Coronary artery (tissue), 2 donors: ENCODE measurements at regions not wholly inside any gene's neighbourhood (a gene's known extent, or its start where the extent isn't known, plus 50 kb on each side); places are given as distances from the start of the nearest gene placed in this dataset.

Experiments used
- DNase-seq: peaks from one replicate; pipeline ENCODE4 v3.0.0-alpha.2; 2017; ENCODE audit warnings: low spot score
- H3K27ac ChIP-seq, 2 donors: fragments of 200-600 bp; sonication (generic); one replicate each; pipeline ENCODE4 v1.5.1; 2016 to 2019
- H3K4me3 ChIP-seq: fragments of 200-600 bp; sonication (generic); 2 replicates; pipeline ENCODE4 v1.5.1; 2016; ENCODE audit warnings: mild to moderate bottlenecking, moderate library complexity
- CTCF ChIP-seq: fragments of 200-600 bp; sonication (generic); IDR thresholded peaks from one replicate; pipeline ENCODE4 v1.5.1; 2019; ENCODE audit warnings: antibody characterized with exemption

GRCh38 chr15:77855871-77856270 lies 221.6 kb downstream of the TBC1D2B start:
- no peak for TF ChIP-seq CTCF
- H3K4me3 ChIP-seq, result no peak overlapping the region
- no peak for DNase-seq
- H3K27ac ChIP-seq, result no peak overlapping the region

GRCh38 chr15:77854980-77855379 lies 222.3 kb upstream of the LINGO1 start:
- DNase-seq, result no peak
- no peak overlapping the region for H3K27ac ChIP-seq

GRCh38 chr15:77853910-77854309 lies 221.2 kb upstream of the LINGO1 start:
- Histone ChIP-seq H3K4me3 (no peak overlapping the region), H3K27ac (no peak overlapping the region)
- DNase-seq, result no peak
- no peak for TF ChIP-seq CTCF

More at GRCh38 chr15:77854980-77855379, 222.3 kb upstream of the LINGO1 start:
- H3K4me3 ChIP-seq, result no peak overlapping the region
- no peak for TF ChIP-seq CTCF

GRCh38 chr15:77853008-77853328 lies 220.3 kb upstream of the LINGO1 start:
- DNase-seq, result no peak
- no peak for TF ChIP-seq CTCF
- no peak overlapping the region for H3K4me3 ChIP-seq
- H3K27ac ChIP-seq, result no peak overlapping the region

GRCh38 chr15:77852241-77853007 lies 219.7 kb upstream of the LINGO1 start:
- Histone ChIP-seq H3K4me3 (no peak overlapping the region), H3K27ac (no peak overlapping the region)
- DNase-seq, result no peak
- TF ChIP-seq CTCF, result no peak

- DNase-seq, result no peak
- no peak overlapping the region for H3K4me3 ChIP-seq
- no peak for TF ChIP-seq CTCF
- H3K27ac ChIP-seq, result no peak overlapping the region
These were observed 219.0 kb upstream of the LINGO1 start for GRCh38 chr15:77851691-77852090.

- H3K27ac ChIP-seq, result no peak overlapping the region
- no peak for TF ChIP-seq CTCF
- no peak for DNase-seq
- no peak overlapping the region for H3K4me3 ChIP-seq
These were observed 218.4 kb upstream of the LINGO1 start for GRCh38 chr15:77851086-77851485.
